Smooth muscle cell (in vitro differentiated cells): ENCODE measurements at regions not wholly inside any gene's neighbourhood (a gene's known extent, or its start where the extent isn't known, plus 50 kb on each side); places are given as distances from the start of the nearest gene placed in this dataset.

ENCODE experiments used
- DNase-seq: peaks from one replicate; lab custom pipeline; 2025; ENCODE audit not compliant: unreplicated experiment; lab: John Stamatoyannopoulos, UW
- H2AFZ ChIP-seq: fragments of 200-600 bp; sonication (generic); 2 replicates; pipeline ENCODE4 v1.6.0; 2016; ENCODE audit warnings: antibody characterized with exemption, low read depth, mild to moderate bottlenecking
- H3F3A ChIP-seq: fragments of 200-600 bp; sonication (generic); 2 replicates; pipeline ENCODE4 v1.6.0; 2017; ENCODE audit warnings: antibody characterized with exemption, low read depth
- H3K27ac ChIP-seq: fragments of 200-600 bp; sonication (generic); 2 replicates; pipeline ENCODE4 v1.5.1; 2016; ENCODE audit warnings: low read depth, mild to moderate bottlenecking
- H3K27me3 ChIP-seq: fragments of 200-600 bp; sonication (generic); 2 replicates; pipeline ENCODE4 v1.6.1; 2016; ENCODE audit warnings: low read depth, mild to moderate bottlenecking
- H3K36me3 ChIP-seq: fragments of 200-600 bp; sonication (generic); 2 replicates; pipeline ENCODE4 v1.5.1; 2016; ENCODE audit warnings: low read depth
- H3K4me1 ChIP-seq: fragments of 200-600 bp; sonication (generic); 2 replicates; pipeline ENCODE4 v1.5.1; 2016; ENCODE audit warnings: low read depth
- H3K4me2 ChIP-seq: fragments of 200-600 bp; sonication (generic); 2 replicates; pipeline ENCODE4 v1.6.0; 2016; ENCODE audit warnings: mild to moderate bottlenecking
- H3K4me3 ChIP-seq: fragments of 200-600 bp; sonication (generic); 2 replicates; pipeline ENCODE4 v1.5.1; 2016; ENCODE audit warnings: mild to moderate bottlenecking
- H3K79me2 ChIP-seq: fragments of 200-600 bp; sonication (generic); 2 replicates; pipeline ENCODE4 v1.6.0; 2016; ENCODE audit warnings: low read depth, mild to moderate bottlenecking
- H3K9ac ChIP-seq: fragments of 200-600 bp; sonication (generic); 2 replicates; pipeline ENCODE4 v1.6.0; 2016; ENCODE audit warnings: low read depth
- H3K9me3 ChIP-seq: fragments of 200-600 bp; sonication (generic); replicated peaks from 2 replicates; pipeline ENCODE4 v1.5.1; 2016; ENCODE audit warnings: low read depth
- H4K20me1 ChIP-seq: fragments of 200-600 bp; sonication (generic); 2 replicates; pipeline ENCODE4 v1.6.0; 2016; ENCODE audit warnings: low read depth
- WGBS: methylation state at CpG from one replicate; pipeline ENCODE4 v1.1.7; 2016; ENCODE audit warnings: low lambda C conversion rate; 5-methylcytosine and 5-hydroxymethylcytosine counted together
- TF ChIP-seq, protein P1 (sequence below): fragments of 200-600 bp; sonication (generic); IDR thresholded peaks from 2 replicates; pipeline ENCODE4 v1.5.1; 2017; ENCODE audit warnings: borderline replicate concordance, mild to moderate bottlenecking, antibody characterized with exemption; ENCODE audit not compliant: insufficient read depth, poor library complexity, severe bottlenecking

GRCh38 chr20:24289737-24290481, 179.5 kb upstream of the SYNDIG1 start:
- Histone ChIP-seq H2AFZ (no peak overlapping the region), H3K79me2 (no peaks in the 10 kb centered on the region), H3K27ac (no peak overlapping the region), H3K4me1 (no peaks in the 10 kb centered on the region), H3K9me3 (no peaks in the 10 kb centered on the region), H3K4me3 (no peak overlapping the region), H3K27me3 (no peaks in the 10 kb centered on the region), H3F3A (no peaks in the 10 kb centered on the region), H4K20me1 (no peaks in the 10 kb centered on the region), H3K4me2 (no peak overlapping the region), H3K9ac (no peak overlapping the region), H3K36me3 (no peaks in the 10 kb centered on the region)
- 72% methylated on average over 7 of the region's 7 CpGs for WGBS
- no peak for DNase-seq
- TF ChIP-seq, protein P1, sequence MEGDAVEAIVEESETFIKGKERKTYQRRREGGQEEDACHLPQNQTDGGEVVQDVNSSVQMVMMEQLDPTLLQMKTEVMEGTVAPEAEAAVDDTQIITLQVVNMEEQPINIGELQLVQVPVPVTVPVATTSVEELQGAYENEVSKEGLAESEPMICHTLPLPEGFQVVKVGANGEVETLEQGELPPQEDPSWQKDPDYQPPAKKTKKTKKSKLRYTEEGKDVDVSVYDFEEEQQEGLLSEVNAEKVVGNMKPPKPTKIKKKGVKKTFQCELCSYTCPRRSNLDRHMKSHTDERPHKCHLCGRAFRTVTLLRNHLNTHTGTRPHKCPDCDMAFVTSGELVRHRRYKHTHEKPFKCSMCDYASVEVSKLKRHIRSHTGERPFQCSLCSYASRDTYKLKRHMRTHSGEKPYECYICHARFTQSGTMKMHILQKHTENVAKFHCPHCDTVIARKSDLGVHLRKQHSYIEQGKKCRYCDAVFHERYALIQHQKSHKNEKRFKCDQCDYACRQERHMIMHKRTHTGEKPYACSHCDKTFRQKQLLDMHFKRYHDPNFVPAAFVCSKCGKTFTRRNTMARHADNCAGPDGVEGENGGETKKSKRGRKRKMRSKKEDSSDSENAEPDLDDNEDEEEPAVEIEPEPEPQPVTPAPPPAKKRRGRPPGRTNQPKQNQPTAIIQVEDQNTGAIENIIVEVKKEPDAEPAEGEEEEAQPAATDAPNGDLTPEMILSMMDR, result no peak

- TF ChIP-seq, protein P1, result no peak
- Histone ChIP-seq H3K27me3 (peaks cover under 1% of the 10 kb centered on the region), H3F3A (no peaks in the 10 kb centered on the region), H3K36me3 (no peaks in the 10 kb centered on the region), H2AFZ (no peak overlapping the region), H3K27ac (no peak overlapping the region), H3K4me2 (no peak overlapping the region), H3K9ac (no peak overlapping the region), H3K4me1 (no peaks in the 10 kb centered on the region), H3K9me3 (no peaks in the 10 kb centered on the region), H3K79me2 (no peaks in the 10 kb centered on the region), H3K4me3 (no peak overlapping the region), H4K20me1 (no peaks in the 10 kb centered on the region)
- DNase-seq, result no peak
- WGBS, result 85% methylated on average over 5 of the region's 5 CpGs
Measured at GRCh38 chr20:24283186-24283585, 186.2 kb upstream of the SYNDIG1 start.

GRCh38 chr20:24277196-24277595, 192.2 kb upstream of the SYNDIG1 start:
- no peak overlapping the region for H3K4me3 ChIP-seq
- H3F3A ChIP-seq, result no peaks in the 10 kb centered on the region
- no peak overlapping the region for H3K9ac ChIP-seq
- H3K36me3 ChIP-seq, result no peaks in the 10 kb centered on the region
- H3K79me2 ChIP-seq, result no peaks in the 10 kb centered on the region
- no peaks in the 10 kb centered on the region for H3K4me1 ChIP-seq
- no peak overlapping the region for H3K4me2 ChIP-seq
- WGBS, result 91% methylated on average over 9 of the region's 9 CpGs
- H4K20me1 ChIP-seq, result no peaks in the 10 kb centered on the region
- H3K9me3 ChIP-seq, result no peaks in the 10 kb centered on the region
- no peak for DNase-seq
- TF ChIP-seq, protein P1, result no peak
- H3K27me3 ChIP-seq, result peaks cover 4% of the 10 kb centered on the region
- H3K27ac ChIP-seq, result no peak overlapping the region
- no peak overlapping the region for H2AFZ ChIP-seq
